ENCODE measurements at regions not wholly inside any gene's neighbourhood (a gene's known extent, or its start where the extent isn't known, plus 50 kb on each side); places are given as distances from the start of the nearest gene placed in this dataset.

- Histone ChIP-seq H3K9me3 (ENCODE audit: control insufficient read depth, insufficient read depth, low read depth, low read length) (no peaks in the 10 kb centered on the region), H3K4me1 (ENCODE audit: control insufficient read depth, insufficient read depth, low read length) (no peaks in the 10 kb centered on the region), H3K36me3 (ENCODE audit: control insufficient read depth, insufficient read depth, low read length) (no peaks in the 10 kb centered on the region), H3K27ac (ENCODE audit: low read length) (no peak overlapping the region), H3K27me3 (ENCODE audit: control insufficient read depth, insufficient read depth, low read length) (peaks cover 2% of the 10 kb centered on the region; the same call in 1 of the 2 replicates), H3K4me3 (ENCODE audit: low read depth in 2 of 2, low read length in 2 of 2) (no peak overlapping the region)
- CTCF ChIA-PET = no interaction called here
- TF ChIP-seq POLR2AphosphoS5 (IDR thresholded peaks at IDR 0.05; ENCODE audit: low read depth, low read length) = no peak
- no peak for TF ChIP-seq SIN3A (IDR thresholded peaks at IDR 0.05; ENCODE audit: borderline replicate concordance, insufficient read depth, low read depth, low read length)
- TF ChIP-seq, protein P1, sequence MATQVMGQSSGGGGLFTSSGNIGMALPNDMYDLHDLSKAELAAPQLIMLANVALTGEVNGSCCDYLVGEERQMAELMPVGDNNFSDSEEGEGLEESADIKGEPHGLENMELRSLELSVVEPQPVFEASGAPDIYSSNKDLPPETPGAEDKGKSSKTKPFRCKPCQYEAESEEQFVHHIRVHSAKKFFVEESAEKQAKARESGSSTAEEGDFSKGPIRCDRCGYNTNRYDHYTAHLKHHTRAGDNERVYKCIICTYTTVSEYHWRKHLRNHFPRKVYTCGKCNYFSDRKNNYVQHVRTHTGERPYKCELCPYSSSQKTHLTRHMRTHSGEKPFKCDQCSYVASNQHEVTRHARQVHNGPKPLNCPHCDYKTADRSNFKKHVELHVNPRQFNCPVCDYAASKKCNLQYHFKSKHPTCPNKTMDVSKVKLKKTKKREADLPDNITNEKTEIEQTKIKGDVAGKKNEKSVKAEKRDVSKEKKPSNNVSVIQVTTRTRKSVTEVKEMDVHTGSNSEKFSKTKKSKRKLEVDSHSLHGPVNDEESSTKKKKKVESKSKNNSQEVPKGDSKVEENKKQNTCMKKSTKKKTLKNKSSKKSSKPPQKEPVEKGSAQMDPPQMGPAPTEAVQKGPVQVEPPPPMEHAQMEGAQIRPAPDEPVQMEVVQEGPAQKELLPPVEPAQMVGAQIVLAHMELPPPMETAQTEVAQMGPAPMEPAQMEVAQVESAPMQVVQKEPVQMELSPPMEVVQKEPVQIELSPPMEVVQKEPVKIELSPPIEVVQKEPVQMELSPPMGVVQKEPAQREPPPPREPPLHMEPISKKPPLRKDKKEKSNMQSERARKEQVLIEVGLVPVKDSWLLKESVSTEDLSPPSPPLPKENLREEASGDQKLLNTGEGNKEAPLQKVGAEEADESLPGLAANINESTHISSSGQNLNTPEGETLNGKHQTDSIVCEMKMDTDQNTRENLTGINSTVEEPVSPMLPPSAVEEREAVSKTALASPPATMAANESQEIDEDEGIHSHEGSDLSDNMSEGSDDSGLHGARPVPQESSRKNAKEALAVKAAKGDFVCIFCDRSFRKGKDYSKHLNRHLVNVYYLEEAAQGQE (IDR thresholded peaks at IDR 0.05; ENCODE audit: insufficient read depth in 1 of 2, low read depth in 2 of 2, low read length in 1 of 2) = no peak
- no peak for TF ChIP-seq TCF7L2 (IDR thresholded peaks at IDR 0.05; ENCODE audit: low read depth, low read length)
- TF ChIP-seq CTCF (IDR thresholded peaks at IDR 0.05) = no peak
- BruUV-seq (replicated peaks) = no TSS peak
- DNase-seq (ENCODE audit: low read depth, low spot score) (no peak), ATAC-seq (no peak)
- POLR2A ChIA-PET = no interaction called here
- in situ Hi-C loops (cut with HindIII; ENCODE audit: low pct_unique_long_range_greater_than_20kb, low sequenced_read_pairs) (no loop called here), intact Hi-C loops (cut with micrococcal nuclease; ENCODE audit: unreplicated experiment) (no loop called here)
These were observed 62.5 kb upstream of the RMDN2 start for GRCh38 chr2:37862620-37863019.

DNA sequence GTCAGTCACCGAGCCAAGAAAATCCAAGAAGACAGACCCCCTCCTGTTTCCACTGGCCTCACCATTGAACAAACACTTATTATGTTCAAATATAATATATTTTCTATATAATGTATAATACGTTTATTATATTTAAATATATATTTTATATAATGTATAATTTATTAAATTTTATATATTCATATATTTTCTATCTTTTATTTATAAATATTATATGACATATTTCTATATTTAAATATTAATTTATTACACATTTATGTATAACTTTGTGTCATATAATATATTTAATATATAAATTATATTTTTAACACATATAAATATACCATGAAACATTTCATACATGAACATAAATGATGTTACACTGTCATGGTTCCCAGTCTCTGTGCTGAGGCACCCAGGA, 60.9 kb upstream of the RMDN2 start:
- no peaks in the 10 kb centered on the region for H3K9me3 ChIP-seq (ENCODE audit: control insufficient read depth, insufficient read depth, low read depth, low read length)
- no peaks in the 10 kb centered on the region for H3K4me1 ChIP-seq (ENCODE audit: control insufficient read depth, insufficient read depth, low read length)
- no peak overlapping the region for H3K4me3 ChIP-seq (ENCODE audit: low read depth in 2 of 2, low read length in 2 of 2)
- H3K36me3 ChIP-seq (ENCODE audit: control insufficient read depth, insufficient read depth, low read length) = no peaks in the 10 kb centered on the region
- H3K27me3 ChIP-seq (ENCODE audit: control insufficient read depth, insufficient read depth, low read length) = peaks cover 2% of the 10 kb centered on the region; the same call in 1 of the 2 replicates
- ChIA-PET POLR2A (no interaction called here), CTCF (no interaction called here)
- H3K27ac ChIP-seq (ENCODE audit: low read length) = no peak overlapping the region
- no peak for ATAC-seq
- intact Hi-C loops (cut with micrococcal nuclease; ENCODE audit: unreplicated experiment) = no loop called here
- no TSS peak for BruUV-seq (replicated peaks)
- TF ChIP-seq, protein P1 (IDR thresholded peaks at IDR 0.05; ENCODE audit: insufficient read depth in 1 of 2, low read depth in 2 of 2, low read length in 1 of 2) = no peak
- TF ChIP-seq CTCF (IDR thresholded peaks at IDR 0.05) (no peak), POLR2AphosphoS5 (IDR thresholded peaks at IDR 0.05; ENCODE audit: low read depth, low read length) (no peak), TCF7L2 (IDR thresholded peaks at IDR 0.05; ENCODE audit: low read depth, low read length) (no peak), SIN3A (IDR thresholded peaks at IDR 0.05; ENCODE audit: borderline replicate concordance, insufficient read depth, low read depth, low read length) (no peak)
- in situ Hi-C loops (cut with HindIII; ENCODE audit: low pct_unique_long_range_greater_than_20kb, low sequenced_read_pairs) = no loop called here
- no peak for DNase-seq (ENCODE audit: low read depth, low spot score)
